Activated naive CD4-positive, alpha-beta T cell treated with anti-CD3 and anti-CD28 coated beads, Interleukin-2, amount 10 ng/mL, durations not matched to agents 7 days and 5 days (primary cell): ENCODE measurements at regions not wholly inside any gene's neighbourhood (a gene's known extent, or its start where the extent isn't known, plus 50 kb on each side); places are given as distances from the start of the nearest gene placed in this dataset.
A peak's percentile ranks its signal among the peaks of the same experiment; 100 is the strongest.
"Not testable (repeated sequence)": the region's sequence is repeated elsewhere in the genome, so short reads cannot be mapped to it uniquely, and the experiment has no call there.

ENCODE experiments used
- CTCF ChIA-PET: fragments of 350-600 bp; sonication (Branson Sonifier 250); formaldehyde crosslinking; loops from one replicate; lab custom pipeline; 2021; ENCODE audit warnings: antibody characterized with exemption; lab: Charles Lee
- DNase-seq: peaks from one replicate; pipeline ENCODE4 v3.0.0-alpha.2; 2020
- H3K27ac Mint-ChIP-seq: one replicate; pipeline ENCODE4 v1.8.0; 2021; ENCODE audit warnings: mild to moderate bottlenecking, moderate library complexity, mixed read lengths
- H3K27me3 Mint-ChIP-seq: one replicate; pipeline ENCODE4 v1.8.0; 2021; ENCODE audit warnings: mild to moderate bottlenecking, mixed read lengths
- H3K36me3 Mint-ChIP-seq: one replicate; pipeline ENCODE4 v1.8.0; 2021; ENCODE audit warnings: mixed read lengths
- H3K4me1 Mint-ChIP-seq: one replicate; pipeline ENCODE4 v1.8.0; 2021; ENCODE audit warnings: mixed read lengths
- H3K4me3 Mint-ChIP-seq: one replicate; pipeline ENCODE4 v1.8.0; 2021; ENCODE audit warnings: mild to moderate bottlenecking, moderate library complexity, mixed read lengths
- H3K9me3 Mint-ChIP-seq: one replicate; pipeline ENCODE4 v1.8.0; 2021; ENCODE audit warnings: mixed read lengths

GRCh38 chr2:396903-397302 lies 109.0 kb upstream of the ALKAL2 start:
- CTCF ChIA-PET, result no interaction called here
- Mint-ChIP-seq H3K27ac (no peak overlapping the region), H3K4me3 (no peak overlapping the region), H3K9me3 (peaks cover 2% of the 10 kb centered on the region), H3K36me3 (peaks cover 3% of the 10 kb centered on the region), H3K27me3 (peaks cover 23% of the 10 kb centered on the region), H3K4me1 (peaks cover 34% of the 10 kb centered on the region)
- no peak for DNase-seq

GRCh38 chr2:395886-396285 lies 108.0 kb upstream of the ALKAL2 start:
- H3K27me3 Mint-ChIP-seq, result peaks cover 23% of the 10 kb centered on the region
- CTCF ChIA-PET, result no interaction called here
- H3K4me3 Mint-ChIP-seq, result no peak overlapping the region
- H3K27ac Mint-ChIP-seq, result no peak overlapping the region
- peaks cover 38% of the 10 kb centered on the region for H3K4me1 Mint-ChIP-seq
- peaks cover 3% of the 10 kb centered on the region for H3K36me3 Mint-ChIP-seq
- peaks cover 6% of the 10 kb centered on the region for H3K9me3 Mint-ChIP-seq
- no peak for DNase-seq

GRCh38 chr2:393711-394696 lies 106.1 kb upstream of the ALKAL2 start:
- CTCF ChIA-PET, result interaction anchor here (0.6 kb wide), 1 partner anchor 31 kb away, joined by 3 read pairs; no protein-coding TSS in a partner anchor
- peaks cover 3% of the 10 kb centered on the region for H3K36me3 Mint-ChIP-seq

GRCh38 chr2:392926-393280 lies 105.0 kb upstream of the ALKAL2 start:
- DNase-seq, result no peak
- peaks cover 21% of the 10 kb centered on the region for H3K9me3 Mint-ChIP-seq
- H3K27ac Mint-ChIP-seq, result no peak overlapping the region
- peaks cover 3% of the 10 kb centered on the region for H3K36me3 Mint-ChIP-seq
- peak overlapping the region; percentile 7 for H3K4me3 Mint-ChIP-seq
- H3K4me1 Mint-ChIP-seq, result peaks cover 38% of the 10 kb centered on the region
- peaks cover 27% of the 10 kb centered on the region for H3K27me3 Mint-ChIP-seq
- CTCF ChIA-PET, result interaction anchor here (0.6 kb wide), 1 partner anchor 32 kb away, joined by 3 read pairs; no protein-coding TSS in a partner anchor

More at GRCh38 chr2:393711-394696, 106.1 kb upstream of the ALKAL2 start:
- peaks cover 23% of the 10 kb centered on the region for H3K27me3 Mint-ChIP-seq
- H3K4me3 Mint-ChIP-seq, result peak overlapping the region; percentile 79
- DNase-seq, result peak; percentile 87
- peaks cover 18% of the 10 kb centered on the region for H3K9me3 Mint-ChIP-seq
- peak overlapping the region; percentile 96 for H3K27ac Mint-ChIP-seq
- peaks cover 38% of the 10 kb centered on the region for H3K4me1 Mint-ChIP-seq

- H3K36me3 Mint-ChIP-seq, result peaks cover 3% of the 10 kb centered on the region
- H3K4me1 Mint-ChIP-seq, result peaks cover 38% of the 10 kb centered on the region
- no peak overlapping the region for H3K4me3 Mint-ChIP-seq
- H3K27ac Mint-ChIP-seq, result no peak overlapping the region
- DNase-seq, result no peak
- H3K9me3 Mint-ChIP-seq, result peaks cover 21% of the 10 kb centered on the region
- CTCF ChIA-PET, result no interaction called here
- peaks cover 27% of the 10 kb centered on the region for H3K27me3 Mint-ChIP-seq
These were observed 104.5 kb upstream of the ALKAL2 start for GRCh38 chr2:392181-392925.

- peaks cover 38% of the 10 kb centered on the region for H3K4me1 Mint-ChIP-seq
- no peak overlapping the region for H3K27ac Mint-ChIP-seq
- CTCF ChIA-PET, result no interaction called here
- no peak for DNase-seq
- peaks cover 27% of the 10 kb centered on the region for H3K27me3 Mint-ChIP-seq
- peaks cover 3% of the 10 kb centered on the region for H3K36me3 Mint-ChIP-seq
- H3K4me3 Mint-ChIP-seq, result no peak overlapping the region
- peaks cover 21% of the 10 kb centered on the region for H3K9me3 Mint-ChIP-seq
These were observed 103.8 kb upstream of the ALKAL2 start for GRCh38 chr2:391696-392095.

- CTCF ChIA-PET, result no interaction called here
These were observed 103.1 kb upstream of the ALKAL2 start for GRCh38 chr2:390959-391358.

GRCh38 chr2:389985-390384 lies 102.1 kb upstream of the ALKAL2 start:
- peaks cover 21% of the 10 kb centered on the region for H3K9me3 Mint-ChIP-seq
- peaks cover 32% of the 10 kb centered on the region for H3K27me3 Mint-ChIP-seq
- H3K4me1 Mint-ChIP-seq, result peaks cover 35% of the 10 kb centered on the region
- CTCF ChIA-PET, DNase-seq, H3K27ac Mint-ChIP-seq, H3K36me3 Mint-ChIP-seq, H3K4me3 Mint-ChIP-seq: not testable (repeated sequence)

More at GRCh38 chr2:390959-391358, 103.1 kb upstream of the ALKAL2 start:
- peaks cover 29% of the 10 kb centered on the region for H3K27me3 Mint-ChIP-seq
- no peak overlapping the region for H3K4me3 Mint-ChIP-seq
- peaks cover 38% of the 10 kb centered on the region for H3K4me1 Mint-ChIP-seq
- H3K27ac Mint-ChIP-seq, result no peak overlapping the region
- peaks cover 3% of the 10 kb centered on the region for H3K36me3 Mint-ChIP-seq
- DNase-seq, result no peak
- peaks cover 21% of the 10 kb centered on the region for H3K9me3 Mint-ChIP-seq

- CTCF ChIA-PET, result not testable (repeated sequence)
- peaks cover 28% of the 10 kb centered on the region for H3K27me3 Mint-ChIP-seq
- peaks cover 20% of the 10 kb centered on the region for H3K9me3 Mint-ChIP-seq
These were observed 100.9 kb upstream of the ALKAL2 start for GRCh38 chr2:388752-389151.

GRCh38 chr2:387980-388421 lies 100.1 kb upstream of the ALKAL2 start:
- Mint-ChIP-seq H3K27ac (no peak overlapping the region), H3K27me3 (peaks cover 20% of the 10 kb centered on the region), H3K4me3 (no peak overlapping the region), H3K9me3 (peaks cover 20% of the 10 kb centered on the region), H3K36me3 (no peaks in the 10 kb centered on the region), H3K4me1 (peaks cover 15% of the 10 kb centered on the region)
- CTCF ChIA-PET, result no interaction called here
- DNase-seq, result no peak

More at GRCh38 chr2:388752-389151, 100.9 kb upstream of the ALKAL2 start:
- H3K36me3 Mint-ChIP-seq, DNase-seq, H3K4me3 Mint-ChIP-seq, H3K27ac Mint-ChIP-seq: not testable (repeated sequence)
- peaks cover 23% of the 10 kb centered on the region for H3K4me1 Mint-ChIP-seq

GRCh38 chr2:386406-387103 lies 98.7 kb upstream of the ALKAL2 start:
- CTCF ChIA-PET, result no interaction called here
- DNase-seq, result no peak
- Mint-ChIP-seq H3K4me3 (no peak overlapping the region), H3K27ac (no peak overlapping the region), H3K27me3 (peaks cover 9% of the 10 kb centered on the region), H3K36me3 (no peaks in the 10 kb centered on the region), H3K4me1 (peaks cover under 1% of the 10 kb centered on the region), H3K9me3 (peaks cover 19% of the 10 kb centered on the region)

GRCh38 chr2:385785-386184 lies 97.9 kb upstream of the ALKAL2 start:
- CTCF ChIA-PET, result no interaction called here
- no peaks in the 10 kb centered on the region for H3K4me1 Mint-ChIP-seq

GRCh38 chr2:385061-385460 lies 97.2 kb upstream of the ALKAL2 start:
- Mint-ChIP-seq H3K4me3 (no peak overlapping the region), H3K27ac (no peak overlapping the region), H3K27me3 (peaks cover 9% of the 10 kb centered on the region), H3K9me3 (peaks cover 8% of the 10 kb centered on the region), H3K4me1 (no peaks in the 10 kb centered on the region), H3K36me3 (no peaks in the 10 kb centered on the region)
- CTCF ChIA-PET, result no interaction called here
- no peak for DNase-seq

More at GRCh38 chr2:385785-386184, 97.9 kb upstream of the ALKAL2 start:
- Mint-ChIP-seq H3K27ac (no peak overlapping the region), H3K9me3 (peaks cover 15% of the 10 kb centered on the region), H3K4me3 (no peak overlapping the region), H3K27me3 (peaks cover 9% of the 10 kb centered on the region), H3K36me3 (no peaks in the 10 kb centered on the region)
- no peak for DNase-seq

- Mint-ChIP-seq H3K27me3 (peaks cover 9% of the 10 kb centered on the region), H3K36me3 (no peaks in the 10 kb centered on the region), H3K27ac (no peak overlapping the region), H3K4me1 (no peaks in the 10 kb centered on the region), H3K4me3 (no peak overlapping the region), H3K9me3 (peaks cover 2% of the 10 kb centered on the region)
- CTCF ChIA-PET, result no interaction called here
- no peak for DNase-seq
These were observed 96.0 kb upstream of the ALKAL2 start for GRCh38 chr2:383888-384287.
